RWPE1 (cell line): ENCODE measurements at regions not wholly inside any gene's neighbourhood (a gene's known extent, or its start where the extent isn't known, plus 50 kb on each side); places are given as distances from the start of the nearest gene placed in this dataset.

Experiments used
- CTCF ChIA-PET: fragments of 350-600 bp; sonication (Branson Sonifier 250); formaldehyde crosslinking; extraction: SDS; loops from one replicate; lab custom pipeline; 2021; lab: Yijun Ruan, JAX
- POLR2A ChIA-PET: fragments of 400-600 bp; formaldehyde crosslinking; extraction: SDS; loops from one replicate; lab custom pipeline; 2020; ENCODE audit warnings: antibody characterized with exemption; ENCODE audit not compliant: low non-redundant PET; lab: Yijun Ruan, JAX
- DNase-seq: peaks from one replicate; pipeline ENCODE4 v3.0.0; 2012; ENCODE audit warnings: low spot score
- H3K27ac ChIP-seq: fragments of 450-650 bp; 2 replicates; pipeline ENCODE4 v1.5.1; 2017
- CTCF ChIP-seq: fragments of 450-650 bp; conservative IDR thresholded peaks from 2 replicates; pipeline ENCODE4 v1.5.1; 2017; ENCODE audit warnings: low read depth, mild to moderate bottlenecking

GRCh38 chr17:63331301-63332061 is 114.6 kb downstream of the CYB561 start:
- POLR2A ChIA-PET = no interaction called here
- CTCF ChIA-PET = no interaction called here
- no peak for DNase-seq
- H3K27ac ChIP-seq = no peak overlapping the region
- no peak for TF ChIP-seq CTCF

- ChIA-PET POLR2A (no interaction called here), CTCF (interaction anchor here (0.5 kb wide), 1 partner anchor 728 kb away, joined by 3 read pairs; no protein-coding TSS in a partner anchor)
- no peak for DNase-seq
- no peak for TF ChIP-seq CTCF
- no peak overlapping the region for H3K27ac ChIP-seq
Observed at GRCh38 chr17:63332286-63332685, 113.8 kb downstream of the CYB561 start.

- CTCF ChIA-PET = interaction anchor here (0.9 kb wide), 1 partner anchor 333 kb away, joined by 3 read pairs; no protein-coding TSS in a partner anchor
- no peak overlapping the region for H3K27ac ChIP-seq
- no peak for TF ChIP-seq CTCF
- POLR2A ChIA-PET = no interaction called here
- no peak for DNase-seq
Observed at GRCh38 chr17:63333869-63334268, 112.2 kb downstream of the CYB561 start.

- H3K27ac ChIP-seq = no peak overlapping the region
- TF ChIP-seq CTCF = no peak
- POLR2A ChIA-PET = no interaction called here
- CTCF ChIA-PET = no interaction called here
- DNase-seq = no peak
Observed at GRCh38 chr17:63335831-63336230, 110.3 kb downstream of the CYB561 start.

GRCh38 chr17:63337579-63337978 is 108.5 kb downstream of the CYB561 start:
- ChIA-PET CTCF (no interaction called here), POLR2A (no interaction called here)
- TF ChIP-seq CTCF = no peak
- H3K27ac ChIP-seq = no peak overlapping the region
- no peak for DNase-seq

- ChIA-PET POLR2A (no interaction called here), CTCF (no interaction called here)
- H3K27ac ChIP-seq = no peak overlapping the region
- no peak for DNase-seq
- no peak for TF ChIP-seq CTCF
Observed at GRCh38 chr17:63338272-63338671, 107.8 kb downstream of the CYB561 start.
